H1 (cell line): ENCODE measurements at regions not wholly inside any gene's neighbourhood (a gene's known extent, or its start where the extent isn't known, plus 50 kb on each side); places are given as distances from the start of the nearest gene placed in this dataset.

Experiments used
- KDM5A ChIP-seq: fragments of 200-600 bp; IDR thresholded peaks from 2 replicates; pipeline ENCODE4 v1.7.1; 2012; ENCODE audit warnings: mild to moderate bottlenecking, low read length, inconsistent platforms, mixed read lengths
- POLR2A ChIP-seq, 2 experiments: IDR thresholded peaks; 1 replicate in 1 of 2; 2 replicates in 1 of 2; pipeline ENCODE4 v1.6.1; 2011; ENCODE audit warnings: low read depth in 2 of 2, low read length in 2 of 2, mild to moderate bottlenecking in 2 of 2; ENCODE audit errors: control extremely low read depth in 1 of 2
- RAD21 ChIP-seq, 2 experiments: IDR thresholded peaks in 1 of 2; conservative IDR thresholded peaks in 1 of 2; 2 replicates each; pipeline ENCODE4 v1.6.1; 2011; ENCODE audit warnings: low read depth in 2 of 2, low read length in 2 of 2, improper control_type of control experiment in 1 of 2, inconsistent platforms in 1 of 2, mild to moderate bottlenecking in 1 of 2, moderate library complexity in 1 of 2
- SIRT6 ChIP-seq: IDR thresholded peaks from one replicate; pipeline ENCODE4 v1.7.1; 2012; ENCODE audit warnings: low read length, inconsistent platforms
- SP1 ChIP-seq: IDR thresholded peaks from 2 replicates; pipeline ENCODE4 v1.6.1; 2011; ENCODE audit warnings: low read depth, low read length
- TEAD4 ChIP-seq: IDR thresholded peaks from 2 replicates; pipeline ENCODE4 v1.6.1; 2012; ENCODE audit warnings: low read depth, low read length, inconsistent platforms, mixed read lengths
- TF ChIP-seq, protein P1 (sequence below): IDR thresholded peaks from 2 replicates; pipeline ENCODE4 v1.6.1; 2011; ENCODE audit warnings: low read length, improper control_type of control experiment

DNA sequence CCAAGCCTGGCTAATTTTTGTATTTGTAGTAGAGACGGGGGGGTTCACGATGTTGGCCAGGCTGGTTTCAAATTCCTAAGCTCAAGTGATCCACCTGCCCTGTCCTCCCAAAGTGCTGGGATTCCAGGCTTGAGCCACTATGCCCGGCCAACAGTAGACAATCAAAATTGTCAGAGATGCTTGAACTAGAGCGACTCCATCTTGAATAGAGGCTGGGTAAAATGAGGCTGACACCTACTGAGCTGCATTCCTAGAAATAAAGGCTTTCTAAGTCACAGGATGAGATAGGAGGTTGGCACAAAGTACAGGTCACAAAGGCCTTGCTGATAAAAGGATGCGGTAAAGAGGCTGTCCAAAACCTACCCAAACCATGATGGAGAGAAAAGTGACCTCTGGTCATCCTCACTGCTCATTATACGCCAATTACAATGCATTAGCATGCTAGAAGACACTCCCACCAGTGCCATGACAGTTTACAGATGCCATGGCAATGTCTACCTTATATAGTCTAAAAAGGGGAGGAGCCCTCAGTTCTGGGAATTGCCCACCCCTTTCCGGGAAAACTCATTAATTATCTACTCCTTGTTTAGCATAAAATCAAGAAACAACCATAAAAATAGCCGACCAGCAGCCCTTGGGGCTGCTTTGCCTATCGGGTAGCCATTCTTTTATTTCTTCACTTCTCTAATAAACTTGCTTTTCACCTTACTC, 134.5 kb downstream of the BAMBI start (continued):
- TF ChIP-seq SP1 (no peak), KDM5A (no peak), RAD21 (IDR thresholded peaks at IDR 0.05 in 1 of 2, conservative IDR thresholded peaks at IDR 0.05 in 1 of 2; ENCODE audit: low read depth in 2 of 2, low read length in 2 of 2) (no peak), POLR2A (IDR thresholded peaks at IDR 0.05; ENCODE audit: control extremely low read depth in 1 of 2, low read depth in 2 of 2, low read length in 2 of 2) (no peak), TEAD4 (no peak), SIRT6 (no peak)
- TF ChIP-seq, protein P1, sequence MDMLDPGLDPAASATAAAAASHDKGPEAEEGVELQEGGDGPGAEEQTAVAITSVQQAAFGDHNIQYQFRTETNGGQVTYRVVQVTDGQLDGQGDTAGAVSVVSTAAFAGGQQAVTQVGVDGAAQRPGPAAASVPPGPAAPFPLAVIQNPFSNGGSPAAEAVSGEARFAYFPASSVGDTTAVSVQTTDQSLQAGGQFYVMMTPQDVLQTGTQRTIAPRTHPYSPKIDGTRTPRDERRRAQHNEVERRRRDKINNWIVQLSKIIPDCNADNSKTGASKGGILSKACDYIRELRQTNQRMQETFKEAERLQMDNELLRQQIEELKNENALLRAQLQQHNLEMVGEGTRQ, result no peak
